Neural progenitor cell (in vitro differentiated cells): ENCODE measurements at regions not wholly inside any gene's neighbourhood (a gene's known extent, or its start where the extent isn't known, plus 50 kb on each side); places are given as distances from the start of the nearest gene placed in this dataset.

Experiments used
- CTCF ChIP-seq: fragments of 200-600 bp; sonication (generic); IDR thresholded peaks from 2 replicates; pipeline ENCODE4 v1.5.1; 2017; ENCODE audit warnings: antibody characterized with exemption, mild to moderate bottlenecking
- EZH2 ChIP-seq: fragments of 200-600 bp; sonication (generic); IDR thresholded peaks from 2 replicates; pipeline ENCODE4 v1.6.1; 2017; ENCODE audit warnings: antibody characterized with exemption, mild to moderate bottlenecking, moderate library complexity
- EZH2phosphoT487 ChIP-seq: fragments of 200-600 bp; sonication (generic); IDR thresholded peaks from 2 replicates; pipeline ENCODE4 v1.6.1; 2017; ENCODE audit warnings: antibody characterized with exemption

GRCh38 chr6:112931832-112932231 lies 584.7 kb downstream of the RFPL4B start:
- no peak for TF ChIP-seq CTCF
- TF ChIP-seq EZH2 = no peak
- TF ChIP-seq EZH2phosphoT487 = no peak
